GM19452 (cell line): ENCODE measurements at regions not wholly inside any gene's neighbourhood (a gene's known extent, or its start where the extent isn't known, plus 50 kb on each side); places are given as distances from the start of the nearest gene placed in this dataset.

Experiments used
- ATAC-seq: cut with Tn5 transposase; IDR thresholded peaks from one replicate; pipeline ENCODE4 v1.9.1; 2021; ENCODE audit not compliant: unreplicated experiment

- no peak for ATAC-seq
Measured at GRCh38 chrX:7233580-7234406, 85.8 kb upstream of the PUDP start.

DNA sequence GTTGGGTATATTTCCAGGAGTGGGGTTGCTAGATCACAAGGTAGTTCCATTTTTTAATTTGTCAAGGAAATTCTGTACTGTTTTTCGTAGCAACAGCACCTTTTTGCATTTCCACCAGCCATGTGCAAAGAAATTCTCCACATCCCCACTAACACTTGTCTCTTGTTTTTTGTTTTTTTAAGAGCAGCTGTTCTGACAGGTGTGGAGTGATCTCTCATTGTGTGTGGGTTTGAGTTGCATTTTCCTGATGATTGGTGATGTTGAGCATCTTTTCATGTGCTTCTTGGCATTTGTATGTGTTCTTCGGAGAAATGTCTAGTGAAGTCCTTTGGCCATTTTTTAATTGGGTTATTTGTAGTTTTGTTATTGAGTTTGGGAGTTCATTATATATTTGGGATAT is 80.3 kb upstream of the PUDP start:
- ATAC-seq = no peak

DNA sequence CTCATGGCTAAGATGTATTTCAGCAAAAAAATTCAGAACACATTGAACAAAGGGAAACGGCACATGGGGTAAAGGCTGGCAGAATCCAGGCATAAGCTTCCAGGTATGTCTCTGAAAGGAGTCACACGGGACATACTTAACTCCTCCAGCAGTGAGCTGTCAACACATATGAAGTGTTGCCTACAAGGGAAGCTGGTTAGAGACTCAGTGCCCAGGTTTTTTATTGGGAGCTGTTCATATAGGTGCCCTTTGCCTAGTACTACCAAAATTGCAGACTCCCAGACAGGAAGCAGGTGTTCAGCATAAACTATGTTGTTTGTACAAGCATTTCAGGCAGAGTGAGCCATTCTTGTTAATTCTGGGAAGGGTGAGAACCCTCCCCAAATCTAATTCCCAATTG is 77.4 kb upstream of the PUDP start:
- no peak for ATAC-seq

GRCh38 chrX:7223271-7223670 is 75.3 kb upstream of the PUDP start:
- ATAC-seq = no peak

DNA sequence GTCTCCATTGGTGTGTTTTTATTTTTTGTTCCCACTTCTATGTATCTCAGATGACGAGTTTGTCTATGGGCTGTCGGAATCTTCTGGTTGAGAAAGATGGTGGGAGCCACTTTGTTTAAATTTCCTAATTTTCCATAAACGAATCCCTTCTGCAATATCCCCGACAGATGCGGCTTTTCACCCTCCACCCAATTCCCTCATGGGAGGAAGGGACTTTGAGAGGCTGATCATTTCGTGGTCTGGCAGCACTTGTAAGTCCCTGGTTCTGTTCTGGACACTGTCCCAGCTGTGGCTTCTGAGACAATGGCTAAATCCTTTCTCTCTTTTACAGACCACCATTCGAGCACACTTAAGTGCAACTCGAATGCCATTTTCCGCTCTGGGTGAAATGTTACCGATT is 72.2 kb upstream of the PUDP start:
- no peak for ATAC-seq

- no peak for ATAC-seq
Measured at GRCh38 chrX:7219153-7219705, 71.3 kb upstream of the PUDP start.

DNA sequence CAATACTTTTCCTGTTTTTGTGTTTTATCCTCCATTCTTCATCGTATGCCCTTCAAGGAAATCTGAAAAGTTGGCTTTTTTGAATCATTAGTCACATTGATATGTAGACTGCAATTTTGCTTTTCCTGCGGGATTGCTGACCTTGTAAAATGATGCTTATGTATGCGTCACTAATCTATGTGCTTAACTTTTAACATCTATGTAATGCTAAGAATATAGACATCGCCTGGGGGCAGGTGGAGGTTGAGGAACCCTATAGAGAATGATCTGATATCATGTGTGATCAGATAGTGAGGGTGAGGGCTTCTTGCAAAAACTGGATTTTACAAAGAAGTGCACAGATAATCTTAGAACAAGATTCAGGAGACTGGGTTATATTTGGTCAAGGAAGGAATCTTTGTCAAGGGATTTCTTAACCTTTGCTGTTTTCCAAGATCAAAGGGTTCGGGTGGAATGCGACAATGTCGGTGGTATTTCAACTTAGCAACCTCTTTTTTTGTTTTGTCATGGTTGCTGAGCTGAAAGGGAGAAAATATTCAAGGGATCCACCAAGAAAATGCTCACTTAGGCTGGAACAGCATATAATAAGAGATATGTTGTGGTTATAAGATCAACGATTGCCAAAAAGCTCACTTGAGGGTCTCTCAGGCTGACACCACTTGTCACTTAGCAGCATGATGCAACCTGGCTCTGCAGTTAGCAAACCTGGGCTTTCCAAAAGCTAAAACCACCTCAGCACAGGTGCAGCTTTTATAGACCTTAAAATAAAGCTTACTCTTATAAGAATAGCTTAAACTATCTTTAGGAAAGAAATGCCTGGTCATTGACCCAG is 70.6 kb upstream of the PUDP start:
- no peak for ATAC-seq

- ATAC-seq = no peak
Measured at GRCh38 chrX:7216981-7217587, 69.1 kb upstream of the PUDP start.

DNA sequence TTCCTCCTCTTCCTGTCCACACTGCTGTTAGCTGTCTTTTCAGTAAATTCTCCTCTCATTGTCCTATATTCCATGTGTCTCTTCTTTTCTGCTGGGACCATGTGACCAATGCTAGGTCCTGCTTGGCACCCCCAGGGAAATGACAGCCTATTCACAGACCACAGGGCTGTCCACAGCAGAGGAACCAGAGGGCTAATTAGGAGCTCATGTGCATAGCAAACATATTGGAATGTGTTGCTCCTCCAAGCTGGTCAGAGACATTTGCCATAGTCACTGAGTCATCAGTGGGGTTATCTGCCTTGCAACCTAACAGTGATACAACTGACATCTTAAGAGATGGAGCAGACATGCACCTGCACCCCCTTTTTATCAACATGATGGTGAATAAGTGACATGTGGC is 67.9 kb upstream of the PUDP start:
- ATAC-seq = no peak

DNA sequence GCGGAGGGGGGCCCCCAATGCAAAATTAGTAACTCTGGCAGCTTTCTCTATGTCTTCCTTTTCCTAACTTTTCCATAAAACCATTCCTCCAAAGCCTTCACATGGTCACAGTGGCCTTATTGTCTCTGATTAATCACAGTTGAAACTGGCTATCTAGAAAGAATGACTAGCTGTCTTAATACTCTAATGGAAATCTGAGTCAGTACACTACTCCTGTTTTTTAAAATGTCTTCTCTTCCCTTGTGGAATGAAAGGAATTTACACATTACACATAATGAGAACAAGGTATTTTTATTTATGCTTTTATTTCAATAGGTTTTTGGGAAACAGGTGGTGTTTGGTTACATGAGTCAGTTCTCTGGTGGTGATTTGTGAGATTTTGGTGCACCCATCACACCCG is 66.3 kb upstream of the PUDP start:
- ATAC-seq = no peak

DNA sequence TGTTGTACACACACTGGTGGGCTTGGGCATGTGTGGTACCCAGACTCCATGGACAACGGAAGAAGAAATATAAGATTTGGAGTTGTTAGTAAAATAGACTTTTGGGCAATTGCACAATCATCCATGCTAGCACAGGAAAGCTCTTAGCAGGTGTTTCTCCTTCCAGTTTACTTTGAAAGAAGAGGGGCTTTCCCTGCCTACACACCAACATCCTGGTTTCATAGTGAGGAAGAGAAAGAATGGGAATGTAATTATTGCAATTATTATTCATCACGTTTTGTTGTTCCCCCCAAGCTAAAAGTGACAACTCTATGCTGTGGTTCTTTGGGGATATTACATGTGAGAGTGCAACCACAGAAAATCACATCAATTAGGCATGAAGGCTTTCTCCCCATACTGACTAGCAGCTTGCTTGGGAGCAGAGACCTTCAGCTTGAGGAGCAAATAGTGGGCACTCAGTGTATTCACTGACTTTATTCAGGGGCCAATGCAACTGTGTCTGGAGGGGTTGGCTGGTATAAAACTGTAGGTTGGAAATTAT is 57.2 kb upstream of the PUDP start:
- ATAC-seq = no peak

- no peak for ATAC-seq
Measured at GRCh38 chrX:7204619-7205018, 56.7 kb upstream of the PUDP start.

GRCh38 chrX:7202206-7202605 is 54.3 kb upstream of the PUDP start:
- ATAC-seq = no peak

DNA sequence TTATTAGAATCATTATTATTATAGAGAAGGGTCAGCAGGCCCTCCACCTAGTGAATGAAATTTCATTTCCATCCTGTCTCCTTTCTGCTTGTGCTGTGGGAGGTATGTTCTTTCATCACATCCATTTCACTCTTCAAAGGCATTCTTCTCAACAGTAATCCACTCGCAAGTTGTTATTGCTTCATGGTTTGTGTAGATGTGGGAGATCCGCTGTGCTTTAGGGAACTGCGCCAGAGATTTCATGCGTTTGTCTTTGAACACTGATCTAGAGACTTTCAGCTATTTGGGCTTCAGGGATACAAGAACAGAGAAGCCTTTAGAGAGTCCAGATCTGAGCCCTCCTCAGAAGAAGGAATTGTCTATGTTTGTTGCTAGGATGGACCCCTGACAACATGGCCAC is 53.5 kb upstream of the PUDP start:
- ATAC-seq = no peak

- ATAC-seq = no peak
Measured at GRCh38 chrX:7198499-7198898, 50.5 kb upstream of the PUDP start.
